NCI-H446 (cell line): ENCODE measurements at regions not wholly inside any gene's neighbourhood (a gene's known extent, or its start where the extent isn't known, plus 50 kb on each side); places are given as distances from the start of the nearest gene placed in this dataset.
"Not testable (repeated sequence)": the region's sequence is repeated elsewhere in the genome, so short reads cannot be mapped to it uniquely, and the experiment has no call there.

Experiments used
- DNase-seq, 2 experiments: peaks; one replicate each; lab custom pipeline; 2025; lab: John Stamatoyannopoulos, UW

GRCh38 chr21:36207577-36208320, 51.1 kb downstream of the DOP1B start:
- no peak for DNase-seq

- DNase-seq: no peak
Observed at GRCh38 chr21:36208326-36209013, 51.8 kb downstream of the DOP1B start.

GRCh38 chr21:36209626-36210171, 53.1 kb downstream of the DOP1B start:
- peak in 1 of 2 experiments; percentile 19 for DNase-seq

- no peak for DNase-seq
Observed at GRCh38 chr21:36210779-36211659, 54.4 kb downstream of the DOP1B start.

GRCh38 chr21:36211660-36212512, 55.3 kb downstream of the DOP1B start:
- no peak for DNase-seq

- no peak for DNase-seq
Observed at GRCh38 chr21:36212513-36212780, 55.8 kb downstream of the DOP1B start.

GRCh38 chr21:36214561-36214960, 57.9 kb downstream of the DOP1B start:
- no peak for DNase-seq

- no peak for DNase-seq
Observed at GRCh38 chr21:36217743-36218142, 61.1 kb downstream of the DOP1B start.

- DNase-seq: no peak
Observed at GRCh38 chr21:36218691-36219090, 62.1 kb downstream of the DOP1B start.

GRCh38 chr21:36223451-36223850, 66.8 kb downstream of the DOP1B start:
- DNase-seq: no peak

GRCh38 chr21:36229181-36229580, 72.6 kb downstream of the DOP1B start:
- DNase-seq: no peak

GRCh38 chr21:36231444-36231843, 74.8 kb downstream of the DOP1B start:
- not testable (repeated sequence) for DNase-seq

- DNase-seq: no peak
Observed at GRCh38 chr21:36232641-36233040, 76.0 kb downstream of the DOP1B start.

GRCh38 chr21:36235058-36235582, 78.5 kb downstream of the DOP1B start:
- no peak for DNase-seq

GRCh38 chr21:36236052-36236730, 79.6 kb downstream of the DOP1B start:
- DNase-seq: no peak

GRCh38 chr21:36237441-36237840, 80.8 kb downstream of the DOP1B start:
- no peak for DNase-seq

- DNase-seq: no peak
Observed at GRCh38 chr21:36239585-36239984, 80.4 kb upstream of the MORC3 start.

GRCh38 chr21:36241717-36242116, 78.3 kb upstream of the MORC3 start:
- DNase-seq: no peak

- DNase-seq: no peak
Observed at GRCh38 chr21:36245115-36245514, 74.9 kb upstream of the MORC3 start.

GRCh38 chr21:36245649-36246048, 74.3 kb upstream of the MORC3 start:
- DNase-seq: no peak
